ENCODE measurements at regions not wholly inside any gene's neighbourhood (a gene's known extent, or its start where the extent isn't known, plus 50 kb on each side); places are given as distances from the start of the nearest gene placed in this dataset.
"Not testable (repeated sequence)": the region's sequence is repeated elsewhere in the genome, so short reads cannot be mapped to it uniquely, and the experiment has no call there.

GRCh38 chr17:16877099-16877498, 94.8 kb downstream of the TNFRSF13B start:
- H3K4me3 Mint-ChIP-seq, result no peak overlapping the region

GRCh38 chr17:16875662-16876061, 96.3 kb downstream of the TNFRSF13B start:
- Mint-ChIP-seq H3K27ac (no peak overlapping the region), H3K27me3 (no peaks in the 10 kb centered on the region), H3K4me3 (no peak overlapping the region), H3K4me1 (no peaks in the 10 kb centered on the region), H3K36me3 (ENCODE audit: low read depth) (no peaks in the 10 kb centered on the region)
- no peaks in the 10 kb centered on the region for H3K9me3 ChIP-seq (ENCODE audit: control insufficient read depth, low read length, poor library complexity, severe bottlenecking)
- no peak for ATAC-seq
- DNase-seq, result no peak

More at GRCh38 chr17:16877099-16877498, 94.8 kb downstream of the TNFRSF13B start:
- DNase-seq (no peak), ATAC-seq (no peak)
- no peaks in the 10 kb centered on the region for H3K4me1 Mint-ChIP-seq
- H3K27ac Mint-ChIP-seq, result no peak overlapping the region
- H3K27me3 Mint-ChIP-seq, result peaks cover 3% of the 10 kb centered on the region
- no peaks in the 10 kb centered on the region for H3K9me3 ChIP-seq (ENCODE audit: control insufficient read depth, low read length, poor library complexity, severe bottlenecking)
- H3K36me3 Mint-ChIP-seq (ENCODE audit: low read depth), result no peaks in the 10 kb centered on the region

GRCh38 chr17:16874216-16874615, 97.7 kb downstream of the TNFRSF13B start:
- H3K9me3 ChIP-seq (ENCODE audit: control insufficient read depth, low read length, poor library complexity, severe bottlenecking); H3K36me3 Mint-ChIP-seq (ENCODE audit: low read depth); H3K4me3 Mint-ChIP-seq; H3K27me3 Mint-ChIP-seq; H3K27ac Mint-ChIP-seq; ATAC-seq; DNase-seq; H3K4me1 Mint-ChIP-seq: not testable (repeated sequence)

GRCh38 chr17:16873174-16874035, 98.5 kb downstream of the TNFRSF13B start:
- ATAC-seq (peak; percentile 45), DNase-seq (no peak)
- H3K27ac Mint-ChIP-seq, result no peak overlapping the region

GRCh38 chr17:16872351-16873173, 99.4 kb downstream of the TNFRSF13B start:
- no peaks in the 10 kb centered on the region for H3K9me3 ChIP-seq (ENCODE audit: control insufficient read depth, low read length, poor library complexity, severe bottlenecking)
- Mint-ChIP-seq H3K36me3 (ENCODE audit: low read depth) (peaks cover 3% of the 10 kb centered on the region), H3K4me3 (no peak overlapping the region), H3K27me3 (peaks cover 7% of the 10 kb centered on the region), H3K27ac (no peak overlapping the region), H3K4me1 (no peaks in the 10 kb centered on the region)
- no peak for DNase-seq
- ATAC-seq, result no peak

More at GRCh38 chr17:16873174-16874035, 98.5 kb downstream of the TNFRSF13B start:
- peaks cover 3% of the 10 kb centered on the region for H3K36me3 Mint-ChIP-seq (ENCODE audit: low read depth)
- H3K4me1 Mint-ChIP-seq, result no peaks in the 10 kb centered on the region
- no peak overlapping the region for H3K4me3 Mint-ChIP-seq
- no peaks in the 10 kb centered on the region for H3K9me3 ChIP-seq (ENCODE audit: control insufficient read depth, low read length, poor library complexity, severe bottlenecking)
- H3K27me3 Mint-ChIP-seq, result peaks cover 7% of the 10 kb centered on the region

- not testable (repeated sequence) for DNase-seq; H3K36me3 Mint-ChIP-seq (ENCODE audit: low read depth); ATAC-seq
Measured at GRCh38 chr17:16871446-16872190, 100.3 kb downstream of the TNFRSF13B start.

DNA sequence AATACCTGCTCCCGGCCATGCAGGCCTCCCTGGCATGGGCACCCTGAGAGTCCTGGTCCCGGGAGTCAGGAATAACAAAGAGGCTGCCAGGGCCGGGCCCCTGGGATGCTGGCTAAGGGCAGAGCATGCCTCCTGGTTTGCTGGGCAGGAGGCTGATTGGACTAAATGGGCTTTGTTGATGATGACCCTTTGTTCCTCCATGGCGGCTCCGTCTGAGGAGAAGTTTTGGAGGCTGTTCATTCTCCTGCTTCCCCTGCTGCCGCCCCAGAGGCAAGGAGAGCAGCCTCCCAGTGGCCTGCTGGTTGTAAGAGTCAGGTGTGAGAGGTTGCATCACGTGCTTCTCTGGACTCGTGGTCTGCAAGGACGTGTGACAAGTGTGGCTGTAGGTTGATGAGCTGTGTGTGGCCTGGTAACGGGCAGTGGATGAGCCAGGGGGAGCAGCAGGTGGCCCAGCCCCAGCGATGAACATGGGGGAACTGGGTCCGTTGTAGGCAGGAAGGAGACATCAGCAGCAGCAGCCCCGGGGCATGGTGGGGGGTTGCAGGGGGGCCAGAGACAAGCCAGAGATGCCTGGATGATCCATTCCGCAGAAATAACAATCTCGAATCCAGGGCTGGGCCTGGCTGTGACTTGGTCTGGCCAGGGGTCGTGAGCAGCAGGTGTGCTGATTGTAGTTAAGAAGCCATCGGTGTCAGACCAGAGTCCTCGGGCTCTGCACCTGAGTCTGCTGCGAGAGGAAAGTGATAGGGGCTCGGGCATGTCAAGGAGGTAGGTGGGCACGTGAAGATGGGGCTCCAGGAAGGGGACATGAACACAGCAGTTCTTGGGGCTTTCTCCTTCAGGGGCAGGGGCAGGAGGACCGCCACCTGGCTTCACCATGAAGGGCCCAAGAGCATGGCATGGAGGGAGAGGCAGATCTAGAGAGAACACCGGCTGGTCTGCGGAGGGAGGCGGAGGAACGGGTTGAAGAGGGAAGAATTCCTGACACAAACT, 101.4 kb downstream of the TNFRSF13B start:
- peaks cover 3% of the 10 kb centered on the region for H3K36me3 Mint-ChIP-seq (ENCODE audit: low read depth)
- no peaks in the 10 kb centered on the region for H3K9me3 ChIP-seq (ENCODE audit: control insufficient read depth, low read length, poor library complexity, severe bottlenecking)
- peak overlapping the region; percentile 15 for H3K4me3 Mint-ChIP-seq
- no peaks in the 10 kb centered on the region for H3K4me1 Mint-ChIP-seq
- H3K27me3 Mint-ChIP-seq, result peaks cover 7% of the 10 kb centered on the region
- peak overlapping the region; percentile 34 for H3K27ac Mint-ChIP-seq
- DNase-seq (no peak), ATAC-seq (no peak)

More at GRCh38 chr17:16871446-16872190, 100.3 kb downstream of the TNFRSF13B start:
- H3K9me3 ChIP-seq (ENCODE audit: control insufficient read depth, low read length, poor library complexity, severe bottlenecking); H3K27ac Mint-ChIP-seq; H3K4me3 Mint-ChIP-seq; H3K4me1 Mint-ChIP-seq; H3K27me3 Mint-ChIP-seq: not testable (repeated sequence)

GRCh38 chr17:16869531-16870252, 102.2 kb downstream of the TNFRSF13B start:
- H3K4me1 Mint-ChIP-seq; H3K9me3 ChIP-seq (ENCODE audit: control insufficient read depth, low read length, poor library complexity, severe bottlenecking); H3K36me3 Mint-ChIP-seq (ENCODE audit: low read depth); ATAC-seq; DNase-seq; H3K27me3 Mint-ChIP-seq: not testable (repeated sequence)
- H3K4me3 Mint-ChIP-seq, result peak overlapping the region; percentile 7
- H3K27ac Mint-ChIP-seq, result peak overlapping the region; percentile 34

DNA sequence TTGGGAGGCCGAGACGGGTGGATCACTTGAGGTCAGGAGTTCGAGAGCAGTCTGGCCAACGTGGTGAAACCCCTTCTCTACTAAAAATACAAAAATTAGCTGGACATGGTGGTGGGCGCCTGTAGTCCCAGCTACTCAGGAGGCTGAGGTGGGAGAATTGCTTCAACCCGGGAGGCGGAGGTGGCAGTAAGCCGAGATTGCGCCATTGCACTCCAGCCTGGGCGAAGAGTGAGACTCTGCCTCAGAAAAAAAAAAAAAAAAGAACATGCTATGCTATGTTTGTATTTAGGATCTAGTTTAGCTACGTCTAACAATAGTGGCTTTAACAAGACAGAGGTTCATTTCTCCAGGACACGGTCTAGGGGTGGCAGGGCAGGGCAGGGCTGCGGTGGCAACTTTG, 103.3 kb downstream of the TNFRSF13B start:
- DNase-seq; H3K36me3 Mint-ChIP-seq (ENCODE audit: low read depth); H3K4me1 Mint-ChIP-seq; ATAC-seq; H3K27me3 Mint-ChIP-seq; H3K27ac Mint-ChIP-seq; H3K9me3 ChIP-seq (ENCODE audit: control insufficient read depth, low read length, poor library complexity, severe bottlenecking); H3K4me3 Mint-ChIP-seq: not testable (repeated sequence)

GRCh38 chr17:16867545-16867944, 104.4 kb downstream of the TNFRSF13B start:
- ATAC-seq; H3K4me3 Mint-ChIP-seq; H3K4me1 Mint-ChIP-seq; H3K27ac Mint-ChIP-seq; H3K27me3 Mint-ChIP-seq; H3K36me3 Mint-ChIP-seq (ENCODE audit: low read depth); H3K9me3 ChIP-seq (ENCODE audit: control insufficient read depth, low read length, poor library complexity, severe bottlenecking); DNase-seq: not testable (repeated sequence)

GRCh38 chr17:16866841-16867240, 105.1 kb downstream of the TNFRSF13B start:
- DNase-seq; H3K27ac Mint-ChIP-seq; H3K36me3 Mint-ChIP-seq (ENCODE audit: low read depth); H3K9me3 ChIP-seq (ENCODE audit: control insufficient read depth, low read length, poor library complexity, severe bottlenecking); ATAC-seq; H3K4me1 Mint-ChIP-seq; H3K4me3 Mint-ChIP-seq; H3K27me3 Mint-ChIP-seq: not testable (repeated sequence)

DNA sequence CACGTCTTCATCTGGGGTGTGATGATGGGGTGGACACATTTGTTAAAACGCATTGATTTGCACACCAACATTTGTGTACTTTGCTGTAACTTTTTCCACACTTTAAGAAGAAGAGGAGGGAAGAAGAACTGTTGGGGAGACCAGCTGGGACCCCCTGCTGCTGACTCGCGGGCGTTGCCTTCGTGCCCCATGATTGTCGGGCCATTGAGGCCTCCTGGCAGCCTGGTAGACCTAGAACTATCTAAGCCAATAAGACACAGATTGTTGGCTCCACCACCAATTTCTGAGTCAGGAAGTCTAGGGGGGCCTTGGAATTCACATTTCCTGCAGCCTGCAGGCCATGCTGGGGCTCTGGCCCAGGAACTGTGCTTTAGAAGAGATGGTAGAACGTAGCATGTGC, 105.5 kb downstream of the TNFRSF13B start:
- ATAC-seq (no peak), DNase-seq (no peak)
- H3K27me3 Mint-ChIP-seq, result peaks cover 7% of the 10 kb centered on the region
- no peaks in the 10 kb centered on the region for H3K9me3 ChIP-seq (ENCODE audit: control insufficient read depth, low read length, poor library complexity, severe bottlenecking)
- H3K4me3 Mint-ChIP-seq, result no peak overlapping the region
- H3K4me1 Mint-ChIP-seq, result no peaks in the 10 kb centered on the region
- no peak overlapping the region for H3K27ac Mint-ChIP-seq
- H3K36me3 Mint-ChIP-seq (ENCODE audit: low read depth), result peaks cover 3% of the 10 kb centered on the region

All from T-helper 17 cell (primary cell).